T-cell (primary cell): ENCODE measurements at regions not wholly inside any gene's neighbourhood (a gene's known extent, or its start where the extent isn't known, plus 50 kb on each side); places are given as distances from the start of the nearest gene placed in this dataset.
"Not testable (repeated sequence)": the region's sequence is repeated elsewhere in the genome, so short reads cannot be mapped to it uniquely, and the experiment has no call there.

Experiments used
- ATAC-seq, 4 experiments: fragments of 200-7000 bp in 3 of 4; fragments of 150-1000 bp in 1 of 4; cut with Tn5 transposase; replicated peaks in 1 of 4; 1 replicate in 3 of 4; 2 replicates in 1 of 4; pipeline ENCODE4 v1.10.0; 2021; ENCODE audit warnings: moderate library complexity in 3 of 4, mild to moderate bottlenecking in 2 of 4, moderate number of reproducible peaks in 1 of 4
- CTCF ChIA-PET, 2 donors: fragments of 300-600 bp; sonication (Branson Sonifier 250); formaldehyde crosslinking; loops; one replicate each; lab custom pipeline; 2022; ENCODE audit warnings: antibody characterized with exemption in 2 of 2; lab: Charles Lee
- POLR2A ChIA-PET, 2 donors: fragments of 300-600 bp; sonication (Branson Sonifier 250); formaldehyde crosslinking; loops; one replicate each; lab custom pipeline; 2022; ENCODE audit warnings: antibody characterized with exemption in 2 of 2; lab: Charles Lee
- DNase-seq, 35 experiments: peaks; one replicate each; pipeline versions ENCODE4 v3.0.0 to v3.0.0-alpha.2; 2013 to 2023
- H3K27ac ChIP-seq: one replicate; pipeline ENCODE4 v1.5.1; 2013; ENCODE audit warnings: low read length
- H3K27me3 ChIP-seq, 2 experiments: replicated peaks in 1 of 2; 1 replicate in 1 of 2; 2 replicates in 1 of 2; pipeline versions ENCODE4 v1.6.1 to v1.7.0; 2013; ENCODE audit warnings: low read length in 1 of 2, mixed read lengths in 1 of 2; ENCODE audit not compliant: control insufficient read depth in 2 of 2, insufficient read depth in 2 of 2; ENCODE audit errors: extremely low read depth in 1 of 2
- H3K36me3 ChIP-seq, 2 donors: 1 replicate in 1 of 2; 2 replicates in 1 of 2; pipeline versions ENCODE4 v1.6.1 to v1.7.0; 2013; ENCODE audit warnings: low read length in 1 of 2; ENCODE audit not compliant: control insufficient read depth in 2 of 2, insufficient read depth in 1 of 2; ENCODE audit errors: extremely low read depth in 1 of 2
- H3K4me1 ChIP-seq, 2 experiments: 1 replicate in 1 of 2; 2 replicates in 1 of 2; pipeline versions ENCODE4 v1.6.1 to v1.7.0; 2013; ENCODE audit warnings: low read length in 2 of 2, mixed read lengths in 1 of 2; ENCODE audit not compliant: insufficient read depth in 2 of 2, control insufficient read depth in 1 of 2; ENCODE audit errors: extremely low read depth in 1 of 2
- H3K4me3 ChIP-seq, 2 donors: 1 replicate in 1 of 2; 2 replicates in 1 of 2; pipeline versions ENCODE4 v1.5.1 to v1.7.0; 2013; ENCODE audit warnings: mild to moderate bottlenecking in 2 of 2, low read length in 1 of 2, moderate library complexity in 1 of 2; ENCODE audit not compliant: control insufficient read depth in 1 of 2; ENCODE audit errors: extremely low read depth in 1 of 2
- H3K9me3 ChIP-seq: 2 replicates; pipeline ENCODE4 v1.7.0; 2013
- H3K27ac Mint-ChIP-seq, 2 donors: one replicate each; pipeline ENCODE4 v1.8.0; 2020 to 2021; ENCODE audit warnings: mild to moderate bottlenecking in 2 of 2, mixed read lengths in 2 of 2
- H3K27me3 Mint-ChIP-seq, 2 donors: one replicate each; pipeline ENCODE4 v1.8.0; 2021 to 2022; ENCODE audit warnings: mixed read lengths in 2 of 2
- H3K36me3 Mint-ChIP-seq: one replicate; pipeline ENCODE4 v1.8.0; 2021; ENCODE audit warnings: mixed read lengths
- H3K4me1 Mint-ChIP-seq, 3 donors: one replicate each; pipeline ENCODE4 v1.8.0; 2020 to 2022; ENCODE audit warnings: mixed read lengths in 3 of 3, mild to moderate bottlenecking in 1 of 3
- H3K4me3 Mint-ChIP-seq, 3 donors: one replicate each; pipeline ENCODE4 v1.8.0; 2020 to 2022; ENCODE audit warnings: mild to moderate bottlenecking in 3 of 3, mixed read lengths in 3 of 3, moderate library complexity in 3 of 3
- H3K9me3 Mint-ChIP-seq, 3 donors: one replicate each; pipeline ENCODE4 v1.8.0; 2020 to 2022; ENCODE audit warnings: mixed read lengths in 3 of 3
- WGBS: methylation state at CpG from one replicate; pipeline ENCODE4 v1.1.5; 2013; ENCODE audit warnings: missing lambda C conversion rate; ENCODE audit not compliant: insufficient coverage; 5-methylcytosine and 5-hydroxymethylcytosine counted together

- WGBS, result 100% methylated on average over 4 of the region's 8 CpGs
- H3K36me3 ChIP-seq, H3K36me3 Mint-ChIP-seq: not testable (repeated sequence)
These were observed 243.4 kb upstream of the PROK2 start for GRCh38 chr3:72028307-72028706.

GRCh38 chr3:72027728-72028127, 242.8 kb upstream of the PROK2 start:
- H3K4me1 ChIP-seq, H3K4me3 ChIP-seq, H3K27ac Mint-ChIP-seq, H3K36me3 ChIP-seq, POLR2A ChIA-PET, H3K27me3 ChIP-seq, CTCF ChIA-PET, H3K4me1 Mint-ChIP-seq, H3K4me3 Mint-ChIP-seq, H3K9me3 ChIP-seq, H3K36me3 Mint-ChIP-seq, DNase-seq, H3K27ac ChIP-seq, H3K9me3 Mint-ChIP-seq, H3K27me3 Mint-ChIP-seq, ATAC-seq: not testable (repeated sequence)
- WGBS, result no CpG with 5 or more reads among the region's 2 CpGs

More at GRCh38 chr3:72028307-72028706, 243.4 kb upstream of the PROK2 start:
- CTCF ChIA-PET, DNase-seq, H3K4me3 ChIP-seq, H3K4me3 Mint-ChIP-seq, H3K27me3 Mint-ChIP-seq, H3K27me3 ChIP-seq, H3K4me1 Mint-ChIP-seq, H3K4me1 ChIP-seq, ATAC-seq, H3K27ac ChIP-seq, H3K27ac Mint-ChIP-seq, POLR2A ChIA-PET, H3K9me3 Mint-ChIP-seq, H3K9me3 ChIP-seq: not testable (repeated sequence)

DNA sequence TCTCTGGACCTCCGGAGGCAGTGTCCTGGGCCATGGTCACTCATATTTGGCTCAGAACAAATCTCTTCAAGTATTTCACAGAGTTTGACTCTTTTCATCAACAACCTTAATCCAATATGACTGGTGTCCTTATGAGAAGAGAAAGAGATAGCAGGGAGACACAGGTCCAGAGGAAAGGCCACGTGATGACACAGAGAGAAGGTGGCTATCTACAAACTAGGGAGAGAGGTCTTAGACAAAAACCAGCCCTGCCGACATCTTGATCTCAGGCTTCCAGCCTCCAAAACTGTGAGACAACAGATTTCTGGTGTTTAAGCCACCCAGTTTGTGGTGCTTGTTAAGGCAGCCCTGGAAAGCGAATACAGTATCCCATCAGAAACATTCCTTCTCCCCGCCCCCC, 237.1 kb upstream of the PROK2 start:
- WGBS, result 93% methylated on average over 3 of the region's 5 CpGs
- Histone ChIP-seq H3K4me1 (no peaks in the 10 kb centered on the region), H3K36me3 (no peaks in the 10 kb centered on the region), H3K27ac (no peak overlapping the region), H3K9me3 (no peaks in the 10 kb centered on the region), H3K4me3 (no peak overlapping the region), H3K27me3 (no peaks in the 10 kb centered on the region)
- Mint-ChIP-seq H3K4me1 (no peaks in the 10 kb centered on the region), H3K27ac (no peak overlapping the region), H3K9me3 (peaks cover 0 to 3% (median 0%) of the 10 kb centered on the region in 3 donors), H3K27me3 (peaks cover 0 to 3% of the 10 kb centered on the region in 2 donors), H3K4me3 (no peak overlapping the region), H3K36me3 (peaks cover 5% of the 10 kb centered on the region)
- ATAC-seq (no peak), DNase-seq (no peak)
- ChIA-PET CTCF (interaction anchor here in 1 of 2 donors (0.6 kb wide), 1 partner anchor 1627 kb away, joined by 3 read pairs; no protein-coding TSS in a partner anchor), POLR2A (no interaction called here)

GRCh38 chr3:72021531-72021930, 236.6 kb upstream of the PROK2 start:
- Histone ChIP-seq H3K4me1 (no peaks in the 10 kb centered on the region), H3K9me3 (no peaks in the 10 kb centered on the region), H3K27ac (no peak overlapping the region), H3K4me3 (no peak overlapping the region), H3K36me3 (no peaks in the 10 kb centered on the region), H3K27me3 (no peaks in the 10 kb centered on the region)
- ChIA-PET POLR2A (no interaction called here), CTCF (no interaction called here)
- peaks cover 5% of the 10 kb centered on the region for H3K36me3 Mint-ChIP-seq
- peaks cover 0 to 3% of the 10 kb centered on the region in 2 donors for H3K27me3 Mint-ChIP-seq
- H3K27ac Mint-ChIP-seq, result no peak overlapping the region
- ATAC-seq (no peak), DNase-seq (no peak)
- peaks cover 0 to 3% (median 0%) of the 10 kb centered on the region in 3 donors for H3K9me3 Mint-ChIP-seq
- no peak overlapping the region for H3K4me3 Mint-ChIP-seq
- 100% methylated on average over 1 of the region's 1 CpG for WGBS
- no peaks in the 10 kb centered on the region for H3K4me1 Mint-ChIP-seq

DNA sequence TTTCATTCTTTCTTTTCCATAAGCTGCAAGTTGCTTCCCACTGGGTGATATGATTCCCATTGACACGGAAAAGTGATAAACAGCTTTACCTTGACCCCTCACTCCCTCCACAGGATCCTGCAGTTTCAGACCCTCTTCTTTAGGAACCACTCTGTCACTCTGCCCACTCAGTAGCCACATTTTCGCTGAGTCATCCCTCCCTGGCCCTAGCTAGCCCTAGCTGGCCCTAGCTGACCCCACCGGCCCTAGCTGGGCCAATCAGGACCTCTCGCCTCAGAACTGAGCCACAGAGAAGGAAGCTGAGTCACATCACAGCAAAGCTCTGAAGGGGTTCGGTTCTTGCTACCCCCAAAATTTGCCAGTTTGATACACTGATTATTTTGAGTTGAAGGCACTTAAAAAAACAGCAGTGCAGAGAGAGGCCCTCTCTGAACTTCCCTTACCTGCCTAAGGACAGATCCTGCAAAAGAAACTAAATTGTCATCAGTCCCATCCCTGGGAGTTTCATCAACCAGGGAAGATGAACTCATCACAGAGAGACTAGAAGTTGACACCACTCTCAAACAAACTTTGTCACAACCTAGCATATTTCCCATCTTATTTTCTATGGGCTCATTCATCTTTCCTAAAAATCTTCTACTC, 233.5 kb upstream of the PROK2 start:
- Histone ChIP-seq H3K4me1 (no peaks in the 10 kb centered on the region), H3K36me3 (no peaks in the 10 kb centered on the region), H3K27me3 (no peaks in the 10 kb centered on the region), H3K4me3 (no peak overlapping the region), H3K9me3 (no peaks in the 10 kb centered on the region), H3K27ac (no peak overlapping the region)
- DNase-seq (no peak), ATAC-seq (no peak)
- H3K36me3 Mint-ChIP-seq, result no peaks in the 10 kb centered on the region
- H3K27ac Mint-ChIP-seq, result no peak overlapping the region
- 90% methylated on average over 2 of the region's 5 CpGs for WGBS
- no peaks in the 10 kb centered on the region for H3K4me1 Mint-ChIP-seq
- ChIA-PET CTCF (no interaction called here), POLR2A (no interaction called here)
- H3K9me3 Mint-ChIP-seq, result no peaks in the 10 kb centered on the region
- no peaks in the 10 kb centered on the region for H3K27me3 Mint-ChIP-seq
- H3K4me3 Mint-ChIP-seq, result no peak overlapping the region

DNA sequence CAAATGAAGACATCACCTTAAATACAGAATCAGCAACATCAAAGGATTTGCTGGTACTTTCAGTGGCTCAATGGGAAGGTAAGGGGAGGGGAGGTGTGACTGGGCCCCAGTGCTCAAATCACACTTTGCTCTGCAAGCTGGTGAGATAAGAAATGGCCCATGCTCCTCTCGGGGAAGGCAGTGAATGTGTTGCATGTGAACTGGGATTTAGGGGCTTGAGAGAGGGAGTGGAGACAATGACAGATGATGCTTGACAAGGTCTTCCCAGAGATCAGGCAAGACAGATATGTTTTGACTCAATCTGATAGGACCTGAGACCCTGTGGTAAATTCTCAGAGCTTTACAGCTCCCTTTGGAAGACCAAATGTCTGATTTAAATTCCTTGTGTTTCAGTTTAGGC, 233.0 kb upstream of the PROK2 start:
- POLR2A ChIA-PET, result no interaction called here
- H3K36me3 Mint-ChIP-seq, result no peaks in the 10 kb centered on the region
- WGBS, result 83% methylated on average over 1 of the region's 1 CpG

DNA sequence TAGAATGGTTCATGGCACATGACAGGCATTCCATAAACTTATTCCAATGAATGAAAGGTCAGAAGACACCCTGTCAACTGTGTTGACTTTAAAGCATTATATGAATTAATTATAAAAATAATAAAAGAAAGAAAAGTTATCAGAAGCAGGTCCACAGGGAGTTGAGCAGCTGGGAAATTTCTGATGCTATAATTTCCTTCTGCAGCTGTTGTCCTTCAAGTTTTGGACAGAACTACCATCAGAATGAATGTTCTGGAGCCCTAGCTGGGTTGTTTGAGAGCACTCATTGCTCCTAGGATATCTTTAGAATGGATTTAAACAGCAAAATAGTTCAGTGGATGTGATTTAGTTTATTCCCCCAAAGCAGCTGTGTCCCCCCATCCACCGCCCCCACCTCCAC, 232.4 kb upstream of the PROK2 start:
- H3K27ac ChIP-seq, result no peak overlapping the region
- no peaks in the 10 kb centered on the region for H3K36me3 ChIP-seq
- H3K9me3 ChIP-seq, result no peaks in the 10 kb centered on the region
- Mint-ChIP-seq H3K36me3 (no peaks in the 10 kb centered on the region), H3K9me3 (no peaks in the 10 kb centered on the region), H3K27ac (no peak overlapping the region), H3K4me1 (no peaks in the 10 kb centered on the region), H3K27me3 (no peaks in the 10 kb centered on the region), H3K4me3 (no peak overlapping the region)
- ChIA-PET POLR2A (no interaction called here), CTCF (no interaction called here)
- DNase-seq (no peak), ATAC-seq (no peak)
- no peaks in the 10 kb centered on the region for H3K4me1 ChIP-seq
- no peaks in the 10 kb centered on the region for H3K27me3 ChIP-seq
- WGBS, result no CpG with 5 or more reads among the region's 1 CpG
- no peak overlapping the region for H3K4me3 ChIP-seq

More for the DNA sequence above, 233.0 kb upstream of the PROK2 start:
- Histone ChIP-seq H3K27me3 (no peaks in the 10 kb centered on the region), H3K36me3 (no peaks in the 10 kb centered on the region), H3K4me1 (no peaks in the 10 kb centered on the region), H3K4me3 (no peak overlapping the region), H3K9me3 (no peaks in the 10 kb centered on the region), H3K27ac (no peak overlapping the region)
- no peaks in the 10 kb centered on the region for H3K4me1 Mint-ChIP-seq
- H3K4me3 Mint-ChIP-seq, result no peak overlapping the region
- no peaks in the 10 kb centered on the region for H3K27me3 Mint-ChIP-seq
- no peak overlapping the region for H3K27ac Mint-ChIP-seq
- no peak for ATAC-seq
- CTCF ChIA-PET, result no interaction called here
- DNase-seq, result no peak
- H3K9me3 Mint-ChIP-seq, result no peaks in the 10 kb centered on the region
